GM23338 (cell line): ENCODE measurements at regions not wholly inside any gene's neighbourhood (a gene's known extent, or its start where the extent isn't known, plus 50 kb on each side); places are given as distances from the start of the nearest gene placed in this dataset.

Experiments
- ATAC-seq: fragments of 200-7000 bp; cut with Tn5 transposase; 3 replicates; pipeline ENCODE4 v1.9.1; 2020
- DNase-seq: peaks from one replicate; pipeline ENCODE4 v3.0.0-alpha.2; 2015; ENCODE audit warnings: low spot score
- H2AFZ ChIP-seq: fragments of 200-600 bp; sonication (generic); 2 replicates; pipeline ENCODE4 v1.8.0; 2016; ENCODE audit warnings: antibody characterized with exemption, mild to moderate bottlenecking, moderate library complexity
- H3F3A ChIP-seq: fragments of 200-600 bp; sonication (generic); replicated peaks from 2 replicates; pipeline ENCODE4 v1.8.0; 2017; ENCODE audit warnings: antibody characterized with exemption, mixed run types, low read depth
- H3K27ac ChIP-seq: fragments of 200-600 bp; sonication (generic); 2 replicates; pipeline ENCODE4 v1.6.1; 2016; ENCODE audit warnings: low read depth
- H3K27me3 ChIP-seq: fragments of 200-600 bp; sonication (generic); 2 replicates; pipeline ENCODE4 v1.8.0; 2016; ENCODE audit warnings: mild to moderate bottlenecking, mixed run types, moderate library complexity; ENCODE audit not compliant: insufficient read depth
- H3K36me3 ChIP-seq: fragments of 200-600 bp; sonication (generic); 2 replicates; pipeline ENCODE4 v1.8.0; 2016; ENCODE audit warnings: mild to moderate bottlenecking; ENCODE audit not compliant: insufficient read depth
- H3K4me1 ChIP-seq: fragments of 200-600 bp; sonication (generic); 2 replicates; pipeline ENCODE4 v1.8.0; 2016; ENCODE audit warnings: mild to moderate bottlenecking, moderate library complexity; ENCODE audit not compliant: insufficient read depth
- H3K4me2 ChIP-seq: fragments of 200-600 bp; sonication (generic); 2 replicates; pipeline ENCODE4 v1.7.1; 2017; ENCODE audit warnings: mixed run types
- H3K4me3 ChIP-seq: fragments of 200-600 bp; sonication (generic); 2 replicates; pipeline ENCODE4 v1.6.1; 2016; ENCODE audit warnings: mixed run types
- H3K79me2 ChIP-seq: fragments of 200-600 bp; sonication (generic); replicated peaks from 2 replicates; pipeline ENCODE4 v1.8.0; 2017; ENCODE audit warnings: mild to moderate bottlenecking; ENCODE audit not compliant: insufficient read depth
- H3K9me2 ChIP-seq: fragments of 200-600 bp; sonication (generic); 2 replicates; pipeline ENCODE4 v1.8.0; 2017; ENCODE audit not compliant: insufficient read depth
- H4K20me1 ChIP-seq: fragments of 200-600 bp; sonication (generic); replicated peaks from 2 replicates; pipeline ENCODE4 v1.8.0; 2017; ENCODE audit warnings: mild to moderate bottlenecking; ENCODE audit not compliant: insufficient read depth
- H3K27ac Mint-ChIP-seq: 2 replicates; pipeline ENCODE4 v1.8.0; 2020; ENCODE audit warnings: inconsistent platforms, mild to moderate bottlenecking, moderate library complexity, mixed read lengths
- H3K27me3 Mint-ChIP-seq: 3 replicates; pipeline ENCODE4 v1.8.0; 2022; ENCODE audit warnings: low read depth, mild to moderate bottlenecking, moderate library complexity, mixed read lengths, inconsistent platforms; ENCODE audit not compliant: insufficient read depth, poor library complexity
- H3K36me3 Mint-ChIP-seq: 3 replicates; pipeline ENCODE4 v1.8.0; 2021; ENCODE audit warnings: low read depth, mild to moderate bottlenecking, inconsistent platforms, moderate library complexity, mixed read lengths
- H3K4me1 Mint-ChIP-seq: 3 replicates; pipeline ENCODE4 v1.8.0; 2020; ENCODE audit warnings: mild to moderate bottlenecking, inconsistent platforms, mixed read lengths
- H3K4me3 Mint-ChIP-seq: 3 replicates; pipeline ENCODE4 v1.8.0; 2021; ENCODE audit warnings: moderate library complexity, mild to moderate bottlenecking, inconsistent platforms, mixed read lengths
- H3K9me3 Mint-ChIP-seq: 3 replicates; pipeline ENCODE4 v1.8.0; 2020; ENCODE audit warnings: moderate library complexity, mild to moderate bottlenecking, inconsistent platforms, mixed read lengths
- CREB1 ChIP-seq: fragments of 250-450 bp; sonication (Bioruptor Pico); IDR thresholded peaks from 2 replicates; pipeline ENCODE4 v1.5.0; 2020; ENCODE audit warnings: low read depth, mild to moderate bottlenecking, moderate library complexity
- CTCF ChIP-seq, 2 experiments: fragments of 200-600 bp in 1 of 2; sonication (generic) in 1 of 2; conservative IDR thresholded peaks; 2 replicates each; pipeline versions ENCODE4 v1.5.1 to v1.6.1; 2016 to 2017; ENCODE audit warnings: antibody characterized with exemption in 2 of 2, low read depth in 2 of 2, mild to moderate bottlenecking in 2 of 2, moderate library complexity in 1 of 2
- ETS1 ChIP-seq: IDR thresholded peaks from 2 replicates; pipeline ENCODE4 v1.6.1; 2016; ENCODE audit warnings: antibody characterized with exemption
- EZH2 ChIP-seq: fragments of 200-600 bp; sonication (generic); IDR thresholded peaks from one replicate; pipeline ENCODE4 v1.8.0; 2017; ENCODE audit warnings: antibody characterized with exemption, mild to moderate bottlenecking, low read depth; ENCODE audit not compliant: unreplicated experiment
- EZH2phosphoT487 ChIP-seq: fragments of 200-600 bp; sonication (generic); IDR thresholded peaks from one replicate; pipeline ENCODE4 v1.8.1; 2018; ENCODE audit warnings: antibody characterized with exemption; ENCODE audit not compliant: unreplicated experiment
- JUNB ChIP-seq: IDR thresholded peaks from one replicate; pipeline ENCODE4 v1.6.1; 2016; ENCODE audit warnings: antibody characterized with exemption; ENCODE audit not compliant: unreplicated experiment
- NANOG ChIP-seq: IDR thresholded peaks from 2 replicates; pipeline ENCODE4 v1.6.1; 2016; ENCODE audit warnings: antibody characterized with exemption, borderline replicate concordance
- POLR2AphosphoS5 ChIP-seq: IDR thresholded peaks from 2 replicates; pipeline ENCODE4 v1.6.1; 2016; ENCODE audit warnings: antibody characterized with exemption, low read depth
- REST ChIP-seq: IDR thresholded peaks from one replicate; pipeline ENCODE4 v1.6.1; 2018; ENCODE audit warnings: antibody characterized with exemption; ENCODE audit not compliant: unreplicated experiment
- STAT1 ChIP-seq: IDR thresholded peaks from one replicate; pipeline ENCODE4 v1.6.1; 2016; ENCODE audit warnings: antibody characterized with exemption; ENCODE audit not compliant: unreplicated experiment
- ZNF114 ChIP-seq: fragments of 250-450 bp; sonication (Bioruptor Pico); IDR thresholded peaks from 2 replicates; pipeline ENCODE4 v1.5.0; 2020; ENCODE audit warnings: mild to moderate bottlenecking, moderate library complexity
- ZNF331 ChIP-seq: fragments of 250-450 bp; sonication (Bioruptor Pico); IDR thresholded peaks from 2 replicates; pipeline ENCODE4 v1.5.0; 2020; ENCODE audit warnings: low read depth, mild to moderate bottlenecking, moderate library complexity
- ZNF462 ChIP-seq: fragments of 250-450 bp; sonication (Bioruptor Pico); IDR thresholded peaks from 2 replicates; pipeline ENCODE4 v1.5.0; 2020; ENCODE audit warnings: mild to moderate bottlenecking, moderate library complexity

- Histone ChIP-seq H2AFZ (no peak overlapping the region), H3K9me2 (no peaks in the 10 kb centered on the region; the same call in 1 of the 2 replicates), H4K20me1 (no peaks in the 10 kb centered on the region; the same call in 1 of the 2 replicates), H3K27me3 (no peaks in the 10 kb centered on the region), H3F3A (no peaks in the 10 kb centered on the region), H3K4me2 (no peak overlapping the region), H3K36me3 (0 out of 2 replicates have a peak, but pooled peaks cover 2% of the 10 kb centered on the region), H3K27ac (no peak overlapping the region), H3K4me3 (no peak overlapping the region), H3K4me1 (no peaks in the 10 kb centered on the region), H3K79me2 (no peaks in the 10 kb centered on the region)
- Mint-ChIP-seq H3K27ac (no peak overlapping the region), H3K27me3 (no peaks in the 10 kb centered on the region), H3K4me1 (no peaks in the 10 kb centered on the region), H3K36me3 (no peaks in the 10 kb centered on the region), H3K4me3 (no peak overlapping the region), H3K9me3 (no peaks in the 10 kb centered on the region)
- ATAC-seq (no peak), DNase-seq (no peak)
- no peak for TF ChIP-seq CTCF (conservative IDR thresholded peaks at IDR 0.05; ENCODE audit: low read depth in 2 of 2)
- TF ChIP-seq STAT1, result no peak
- no peak for TF ChIP-seq NANOG
- TF ChIP-seq CREB1 (CRISPR knock-in tag), result no peak
- no peak for TF ChIP-seq EZH2
- no peak for TF ChIP-seq EZH2phosphoT487
- no peak for TF ChIP-seq POLR2AphosphoS5
- no peak for TF ChIP-seq ZNF331 (CRISPR knock-in tag)
- TF ChIP-seq ZNF114 (CRISPR knock-in tag), result no peak
- TF ChIP-seq ETS1, result no peak
- TF ChIP-seq JUNB, result no peak
- TF ChIP-seq ZNF462 (CRISPR knock-in tag), result no peak
- no peak for TF ChIP-seq REST
Observed at GRCh38 chr2:64704996-64705395, 51.3 kb upstream of the SERTAD2 start.
